ENCODE measurements at regions not wholly inside any gene's neighbourhood (a gene's known extent, or its start where the extent isn't known, plus 50 kb on each side); places are given as distances from the start of the nearest gene placed in this dataset.

- TF ChIP-seq, protein P1, sequence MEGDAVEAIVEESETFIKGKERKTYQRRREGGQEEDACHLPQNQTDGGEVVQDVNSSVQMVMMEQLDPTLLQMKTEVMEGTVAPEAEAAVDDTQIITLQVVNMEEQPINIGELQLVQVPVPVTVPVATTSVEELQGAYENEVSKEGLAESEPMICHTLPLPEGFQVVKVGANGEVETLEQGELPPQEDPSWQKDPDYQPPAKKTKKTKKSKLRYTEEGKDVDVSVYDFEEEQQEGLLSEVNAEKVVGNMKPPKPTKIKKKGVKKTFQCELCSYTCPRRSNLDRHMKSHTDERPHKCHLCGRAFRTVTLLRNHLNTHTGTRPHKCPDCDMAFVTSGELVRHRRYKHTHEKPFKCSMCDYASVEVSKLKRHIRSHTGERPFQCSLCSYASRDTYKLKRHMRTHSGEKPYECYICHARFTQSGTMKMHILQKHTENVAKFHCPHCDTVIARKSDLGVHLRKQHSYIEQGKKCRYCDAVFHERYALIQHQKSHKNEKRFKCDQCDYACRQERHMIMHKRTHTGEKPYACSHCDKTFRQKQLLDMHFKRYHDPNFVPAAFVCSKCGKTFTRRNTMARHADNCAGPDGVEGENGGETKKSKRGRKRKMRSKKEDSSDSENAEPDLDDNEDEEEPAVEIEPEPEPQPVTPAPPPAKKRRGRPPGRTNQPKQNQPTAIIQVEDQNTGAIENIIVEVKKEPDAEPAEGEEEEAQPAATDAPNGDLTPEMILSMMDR (IDR thresholded peaks at IDR 0.05; ENCODE audit: low read length), result no peak
- TF ChIP-seq EZH2 (IDR thresholded peaks at IDR 0.05; ENCODE audit: borderline replicate concordance, low read length), result no peak
Measured at GRCh38 chr1:78743626-78744025, 94.0 kb downstream of the IFI44 start.
